DMS153 treated with DMSO at 0.1 percent for 48 hours (cell line): ENCODE measurements at regions not wholly inside any gene's neighbourhood (a gene's known extent, or its start where the extent isn't known, plus 50 kb on each side); places are given as distances from the start of the nearest gene placed in this dataset.
A peak's percentile ranks its signal among the peaks of the same experiment; 100 is the strongest.
"Not testable (repeated sequence)": the region's sequence is repeated elsewhere in the genome, so short reads cannot be mapped to it uniquely, and the experiment has no call there.

Experiments
- DNase-seq: peaks from one replicate; lab custom pipeline; 2025; ENCODE audit not compliant: unreplicated experiment; lab: John Stamatoyannopoulos, UW

- DNase-seq: no peak
Measured at GRCh38 chr21:35548904-35549615, 500.0 kb upstream of the RUNX1 start.

- no peak for DNase-seq
Measured at GRCh38 chr21:35547946-35548774, 499.1 kb upstream of the RUNX1 start.

- DNase-seq: no peak
Measured at GRCh38 chr21:35543746-35544145, 494.6 kb upstream of the RUNX1 start.

- peak; percentile 39 for DNase-seq
Measured at GRCh38 chr21:35540950-35541638, 492.0 kb upstream of the RUNX1 start.

- no peak for DNase-seq
Measured at GRCh38 chr21:35538386-35538785, 489.3 kb upstream of the RUNX1 start.

GRCh38 chr21:35537604-35538003 lies 488.5 kb upstream of the RUNX1 start:
- DNase-seq: no peak

GRCh38 chr21:35533893-35534292 lies 484.8 kb upstream of the RUNX1 start:
- DNase-seq: no peak

- no peak for DNase-seq
Measured at GRCh38 chr21:35530766-35531165, 481.7 kb upstream of the RUNX1 start.

GRCh38 chr21:35529171-35529863 lies 480.2 kb upstream of the RUNX1 start:
- no peak for DNase-seq

- peak; percentile 16 for DNase-seq
Measured at GRCh38 chr21:35528116-35529042, 479.3 kb upstream of the RUNX1 start.

GRCh38 chr21:35527358-35527757 lies 478.3 kb upstream of the RUNX1 start:
- no peak for DNase-seq

GRCh38 chr21:35525443-35525842 lies 476.3 kb upstream of the RUNX1 start:
- no peak for DNase-seq

- no peak for DNase-seq
Measured at GRCh38 chr21:35521852-35522505, 472.9 kb upstream of the RUNX1 start.

GRCh38 chr21:35521293-35521692 lies 472.2 kb upstream of the RUNX1 start:
- DNase-seq: no peak

- no peak for DNase-seq
Measured at GRCh38 chr21:35520856-35521255, 471.8 kb upstream of the RUNX1 start.

GRCh38 chr21:35520302-35520701 lies 471.2 kb upstream of the RUNX1 start:
- DNase-seq: no peak

- no peak for DNase-seq
Measured at GRCh38 chr21:35517865-35518264, 468.8 kb upstream of the RUNX1 start.

- DNase-seq: not testable (repeated sequence)
Measured at GRCh38 chr21:35516292-35516691, 467.2 kb upstream of the RUNX1 start.

- DNase-seq: no peak
Measured at GRCh38 chr21:35512346-35512745, 463.2 kb upstream of the RUNX1 start.
